Vagina (tissue), 2 donors: ENCODE measurements at regions not wholly inside any gene's neighbourhood (a gene's known extent, or its start where the extent isn't known, plus 50 kb on each side); places are given as distances from the start of the nearest gene placed in this dataset.
"Not testable (repeated sequence)": the region's sequence is repeated elsewhere in the genome, so short reads cannot be mapped to it uniquely, and the experiment has no call there.

Experiments
- DNase-seq, 2 donors: peaks; one replicate each; pipeline ENCODE4 v3.0.0-alpha.2; 2017; ENCODE audit errors: extremely low spot score in 2 of 2
- H3K27ac ChIP-seq: fragments of 200-600 bp; sonication (generic); one replicate; pipeline ENCODE4 v1.5.1; 2019
- H3K27me3 ChIP-seq: fragments of 200-600 bp; sonication (generic); one replicate; pipeline ENCODE4 v1.5.1; 2019
- H3K36me3 ChIP-seq, 2 donors: fragments of 200-600 bp; sonication (generic); one replicate each; pipeline ENCODE4 v1.5.1; 2017 to 2019
- H3K4me1 ChIP-seq: fragments of 200-600 bp; sonication (generic); one replicate; pipeline ENCODE4 v1.5.1; 2019
- H3K4me3 ChIP-seq, 2 donors: fragments of 200-600 bp; sonication (generic); 1 replicate in 1 of 2; 2 replicates in 1 of 2; pipeline ENCODE4 v1.5.1; 2016 to 2019
- H3K9me3 ChIP-seq: fragments of 200-600 bp; sonication (generic); one replicate; pipeline ENCODE4 v1.5.1; 2019
- intact Hi-C: fragments of 100-400 bp; cut with DNase I; formaldehyde crosslinking; loops from one replicate; pipeline ENCODE4 v1.15.1; 2023

DNA sequence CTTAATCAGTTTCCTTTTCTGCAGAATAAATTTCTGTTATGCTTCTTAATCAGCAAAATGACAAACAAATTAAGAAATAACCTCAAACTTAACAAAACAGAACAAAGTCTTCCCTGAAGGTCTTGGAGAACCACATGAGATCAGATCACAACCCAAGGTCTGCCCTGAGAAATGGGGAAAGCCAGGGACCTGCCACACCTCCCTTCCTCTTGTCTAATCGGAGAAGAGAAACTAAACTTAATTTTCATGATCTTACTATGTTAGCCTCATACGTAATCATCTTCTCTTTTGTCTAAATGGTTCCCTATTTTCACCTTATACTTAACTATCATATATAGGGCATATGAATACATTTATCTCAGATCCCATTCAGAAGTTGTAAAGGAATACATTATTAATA is 405.4 kb upstream of the SPATA31A3 start:
- intact Hi-C loops, H3K4me1 ChIP-seq: not testable (repeated sequence)

DNA sequence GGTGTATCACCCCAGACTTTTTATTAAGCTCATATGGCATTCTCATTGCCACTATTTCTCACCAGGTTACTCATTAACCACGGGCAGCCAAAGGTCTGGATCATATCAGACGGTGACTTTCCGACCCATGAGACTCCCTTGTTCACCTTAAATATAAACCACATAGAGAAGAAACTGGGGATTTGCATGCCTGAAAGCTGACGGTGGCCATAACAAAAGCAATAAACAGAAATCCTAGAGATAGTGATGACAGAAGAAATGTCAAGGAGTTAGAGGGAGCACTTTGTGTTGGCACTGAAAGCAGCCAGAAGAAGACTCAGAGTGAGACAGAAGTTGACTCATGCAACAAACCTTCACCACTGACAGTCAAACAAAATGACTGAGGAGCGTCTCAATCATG is 402.4 kb upstream of the SPATA31A3 start:
- intact Hi-C loops, H3K27me3 ChIP-seq, H3K27ac ChIP-seq, H3K4me1 ChIP-seq, H3K9me3 ChIP-seq, DNase-seq, H3K36me3 ChIP-seq, H3K4me3 ChIP-seq: not testable (repeated sequence)

More for the DNA sequence above, 405.4 kb upstream of the SPATA31A3 start:
- H3K27ac ChIP-seq, H3K27me3 ChIP-seq, DNase-seq, H3K4me3 ChIP-seq, H3K36me3 ChIP-seq, H3K9me3 ChIP-seq: not testable (repeated sequence)

DNA sequence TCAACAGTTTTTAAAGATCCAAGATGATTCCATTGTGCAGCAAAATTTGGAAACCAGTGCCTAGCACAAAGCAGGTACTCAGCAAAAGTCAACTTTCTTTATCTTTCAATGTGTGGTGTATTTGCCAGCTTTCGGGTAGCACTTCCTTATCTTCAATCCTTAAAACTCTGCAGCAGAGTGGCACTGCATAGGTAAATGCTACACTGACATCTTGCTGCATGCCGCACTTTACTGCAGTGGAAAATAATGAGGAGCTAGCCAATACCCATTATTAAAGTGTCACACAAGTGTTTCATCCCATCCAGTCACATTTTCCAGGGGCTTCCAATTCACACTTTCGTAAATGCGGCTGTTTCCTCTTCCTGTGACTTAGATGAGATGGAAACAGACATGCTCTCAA is 401.7 kb upstream of the SPATA31A3 start:
- H3K27me3 ChIP-seq, DNase-seq, H3K27ac ChIP-seq, H3K4me1 ChIP-seq, H3K36me3 ChIP-seq, H3K9me3 ChIP-seq, H3K4me3 ChIP-seq, intact Hi-C loops: not testable (repeated sequence)

DNA sequence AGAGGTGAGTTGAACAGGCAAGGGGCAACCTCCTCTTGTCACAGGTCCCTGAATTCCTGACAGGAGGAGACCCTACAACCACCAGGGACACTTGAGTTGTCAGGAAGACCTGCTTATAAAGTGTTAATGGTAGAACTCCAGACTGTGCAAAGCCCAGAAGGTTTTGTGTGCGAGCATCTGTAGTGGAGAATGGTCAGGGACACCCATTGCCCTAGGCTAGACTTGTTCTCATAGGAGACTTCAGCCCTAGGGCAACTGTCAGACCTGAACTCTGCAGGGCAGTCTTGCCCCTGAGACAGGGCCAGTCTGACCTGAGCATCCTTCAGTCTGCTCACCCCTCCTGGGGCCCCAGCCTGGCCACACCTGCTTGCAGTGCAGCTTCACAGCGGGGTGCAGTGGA is 377.3 kb upstream of the SPATA31A3 start:
- H3K27me3 ChIP-seq, H3K9me3 ChIP-seq, intact Hi-C loops, H3K4me3 ChIP-seq, H3K27ac ChIP-seq, DNase-seq, H3K36me3 ChIP-seq, H3K4me1 ChIP-seq: not testable (repeated sequence)

DNA sequence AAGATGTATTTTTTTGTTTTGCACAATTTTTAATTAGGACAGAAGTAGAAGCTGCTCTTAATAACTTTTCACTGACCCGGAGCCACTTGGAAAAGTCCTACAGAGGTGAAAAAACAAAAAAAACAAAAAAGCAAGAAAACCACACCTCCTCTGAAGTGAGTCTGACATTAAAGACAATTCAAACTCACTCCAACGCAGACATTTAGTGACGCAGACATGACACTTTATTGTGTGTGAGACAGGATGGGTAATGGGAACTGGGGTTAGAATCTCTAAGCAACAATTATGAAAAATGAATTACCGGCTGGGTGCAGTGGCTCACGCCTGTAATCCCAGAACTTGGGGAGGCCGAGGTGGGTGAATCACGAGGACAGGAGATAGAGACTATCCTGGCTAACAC is 370.0 kb upstream of the SPATA31A3 start:
- H3K36me3 ChIP-seq, DNase-seq, H3K27me3 ChIP-seq, H3K4me1 ChIP-seq, H3K27ac ChIP-seq, H3K4me3 ChIP-seq, intact Hi-C loops, H3K9me3 ChIP-seq: not testable (repeated sequence)

DNA sequence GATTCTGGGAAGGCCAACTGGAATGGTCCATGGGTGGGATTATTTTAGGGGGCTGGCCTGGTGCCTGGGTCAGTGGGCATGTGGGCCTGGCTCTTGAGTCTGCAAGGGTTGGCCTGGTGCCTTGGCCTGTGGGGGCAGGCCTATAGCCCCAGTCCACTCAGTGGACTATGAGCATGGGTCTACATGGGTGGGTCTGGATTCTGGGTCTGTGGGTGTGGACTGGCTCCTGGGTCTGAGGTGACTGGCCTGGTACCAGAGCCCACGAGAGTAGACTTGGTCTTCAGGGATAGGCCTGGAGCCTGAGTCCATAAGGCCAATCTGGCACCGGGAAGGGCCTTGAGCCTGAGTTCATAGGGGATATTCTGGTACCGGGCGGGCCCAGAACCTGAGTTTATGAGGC is 361.6 kb upstream of the SPATA31A3 start:
- intact Hi-C loops, H3K27ac ChIP-seq, H3K36me3 ChIP-seq, H3K27me3 ChIP-seq, H3K9me3 ChIP-seq, DNase-seq, H3K4me1 ChIP-seq, H3K4me3 ChIP-seq: not testable (repeated sequence)

DNA sequence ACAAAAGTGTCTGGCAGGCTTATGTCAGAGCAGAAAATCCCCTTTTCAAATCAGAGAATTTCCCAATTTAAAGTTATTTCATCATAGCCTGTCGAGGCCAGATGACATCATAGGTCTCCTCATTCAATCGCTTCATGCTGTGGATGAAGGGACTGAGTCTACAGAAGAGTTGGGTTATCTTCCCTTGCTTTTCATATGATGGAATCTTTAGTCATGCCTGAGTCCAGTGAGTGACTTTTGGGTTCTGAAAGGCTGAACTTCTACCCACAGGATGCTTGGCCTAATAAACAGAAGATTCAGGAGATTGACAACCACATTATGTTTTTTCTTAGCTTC is 357.0 kb upstream of the SPATA31A3 start:
- H3K4me1 ChIP-seq, H3K27me3 ChIP-seq, H3K27ac ChIP-seq, intact Hi-C loops, H3K4me3 ChIP-seq, H3K36me3 ChIP-seq, H3K9me3 ChIP-seq, DNase-seq: not testable (repeated sequence)

DNA sequence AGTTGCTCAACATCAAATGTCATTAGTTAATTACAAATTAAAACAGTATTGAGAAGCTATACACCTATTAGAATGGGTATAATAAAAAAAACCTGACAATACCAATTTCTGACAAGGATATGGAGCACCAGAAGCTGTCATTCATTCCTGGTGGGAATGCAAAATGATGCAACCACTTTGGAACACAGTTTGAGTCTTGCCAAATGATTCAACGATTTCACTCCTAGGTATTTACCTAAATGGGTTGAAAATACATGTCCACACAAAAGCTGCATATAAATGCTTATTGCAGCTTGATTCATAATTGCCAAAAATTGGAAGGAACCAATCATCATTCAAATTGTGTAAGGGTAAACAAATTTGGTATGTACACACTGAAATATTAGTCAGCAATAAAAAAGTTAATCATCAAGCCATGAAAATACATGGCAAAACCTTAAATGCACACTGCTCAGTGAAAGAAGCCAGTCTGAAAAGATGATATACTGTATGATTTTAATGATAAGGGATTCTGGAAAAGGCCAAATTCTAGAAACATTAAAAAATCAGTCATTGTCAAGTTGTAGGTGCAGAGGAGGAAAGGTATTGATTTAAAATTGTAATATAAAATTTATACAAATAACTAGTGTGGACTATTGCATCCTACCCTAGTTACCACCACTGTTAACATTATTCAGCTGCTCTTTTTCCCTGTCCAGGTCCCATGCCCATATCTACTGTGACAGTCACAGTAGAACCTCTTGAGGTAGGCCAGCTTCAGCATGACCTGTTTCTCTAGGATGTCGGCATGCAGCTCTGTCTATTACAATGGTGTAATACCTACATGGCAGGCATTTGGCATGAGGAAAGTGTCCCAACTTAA is 356.4 kb upstream of the SPATA31A3 start:
- H3K9me3 ChIP-seq, intact Hi-C loops, H3K4me3 ChIP-seq, H3K4me1 ChIP-seq, DNase-seq, H3K27ac ChIP-seq, H3K27me3 ChIP-seq, H3K36me3 ChIP-seq: not testable (repeated sequence)

DNA sequence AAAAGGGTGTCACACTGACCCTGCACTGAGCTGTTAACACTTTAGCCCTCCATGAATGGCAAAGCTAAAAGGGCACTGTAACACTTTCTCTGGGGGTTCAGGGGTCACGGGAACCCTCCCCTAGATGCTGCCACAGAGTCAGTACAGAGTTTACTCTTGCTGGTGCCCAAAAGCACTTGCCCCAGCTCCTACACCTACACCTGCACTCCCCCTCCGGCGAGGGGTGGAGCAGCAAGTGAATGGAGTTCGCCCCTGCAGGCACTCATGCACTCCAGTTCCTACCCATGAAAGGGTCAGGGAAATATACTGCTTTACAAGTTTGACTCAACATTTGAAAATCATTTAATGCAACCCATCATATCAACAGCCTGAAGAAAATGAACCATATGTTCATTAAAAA is 355.7 kb upstream of the SPATA31A3 start:
- H3K4me3 ChIP-seq, H3K9me3 ChIP-seq, H3K4me1 ChIP-seq, H3K36me3 ChIP-seq, DNase-seq, H3K27me3 ChIP-seq, intact Hi-C loops, H3K27ac ChIP-seq: not testable (repeated sequence)

DNA sequence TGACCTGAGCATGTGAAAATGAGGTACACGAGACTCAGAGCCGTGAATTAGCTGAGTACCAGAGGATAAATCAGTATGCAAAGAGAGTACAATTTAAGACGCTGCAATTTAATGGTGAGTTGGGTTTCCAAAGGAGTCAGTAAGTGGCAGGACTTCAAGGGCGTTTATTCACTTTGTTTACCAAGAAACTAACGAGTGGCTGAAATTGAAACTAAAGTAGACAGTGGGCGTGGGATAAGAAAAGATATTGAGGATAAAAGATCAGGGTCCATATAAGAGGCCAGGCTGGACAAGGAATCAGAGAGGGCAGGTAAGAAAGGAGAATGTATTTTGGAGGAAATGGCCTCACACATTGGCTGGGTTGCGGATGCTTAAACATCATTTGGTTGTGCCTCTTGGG is 346.9 kb upstream of the SPATA31A3 start:
- H3K9me3 ChIP-seq, intact Hi-C loops, H3K27ac ChIP-seq, H3K4me3 ChIP-seq, H3K36me3 ChIP-seq, DNase-seq, H3K27me3 ChIP-seq, H3K4me1 ChIP-seq: not testable (repeated sequence)

DNA sequence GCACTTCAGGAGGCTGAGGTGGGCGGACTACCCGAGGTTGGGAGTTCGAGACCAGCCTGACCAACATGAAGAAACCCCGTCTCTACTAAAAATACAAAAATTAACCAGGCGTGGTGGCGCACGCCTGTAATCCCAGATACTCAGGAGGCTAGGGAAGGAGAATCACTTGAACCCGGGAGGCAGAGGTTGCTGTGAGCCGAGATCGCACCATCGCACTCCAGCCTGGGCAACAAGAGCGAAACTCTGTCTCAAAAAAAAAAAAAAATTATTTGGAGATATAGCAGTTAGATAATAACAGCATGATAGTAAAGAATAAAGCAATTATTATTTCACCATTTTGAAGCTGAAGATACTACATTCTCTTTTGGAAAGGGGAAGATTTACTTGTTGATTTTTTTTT is 345.9 kb upstream of the SPATA31A3 start:
- H3K27me3 ChIP-seq, H3K36me3 ChIP-seq, H3K9me3 ChIP-seq, H3K4me3 ChIP-seq, intact Hi-C loops, H3K4me1 ChIP-seq, H3K27ac ChIP-seq, DNase-seq: not testable (repeated sequence)

DNA sequence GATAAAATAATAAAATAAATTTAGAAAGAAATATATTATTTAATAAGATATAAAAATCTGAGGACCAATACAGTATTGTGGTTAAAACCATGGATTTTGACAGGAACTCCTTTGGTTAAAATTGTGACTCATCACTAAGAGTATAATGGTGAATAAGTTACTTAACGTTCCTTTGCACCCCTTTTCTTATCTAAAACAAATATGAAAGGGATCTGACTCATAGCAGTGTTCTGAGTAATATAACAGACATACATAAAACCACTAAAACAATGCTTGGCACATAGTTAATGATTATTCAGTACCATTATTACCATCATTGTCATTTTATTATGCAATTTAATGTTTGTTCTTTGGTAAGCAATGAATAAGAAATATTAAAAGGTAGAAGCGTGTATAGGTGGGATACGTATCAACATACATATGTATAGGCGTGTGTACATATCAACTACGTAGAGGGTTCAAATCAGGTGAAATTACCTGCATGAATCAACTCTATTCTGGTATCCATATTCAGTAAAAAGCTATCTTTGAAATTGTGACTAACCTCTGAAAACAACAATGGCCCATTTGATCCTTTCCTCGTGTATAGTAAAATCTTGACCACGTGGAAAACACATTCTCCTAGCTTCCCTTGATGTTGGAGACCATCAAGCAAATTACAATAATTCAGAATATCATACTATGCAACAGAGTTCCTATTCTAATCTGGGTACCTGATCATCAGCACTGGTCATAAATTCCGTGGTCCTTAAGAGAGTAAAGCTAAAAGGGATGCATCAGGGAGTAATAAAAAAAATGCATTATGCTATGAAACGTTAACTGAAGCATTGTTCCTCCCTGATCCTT is 342.6 kb upstream of the SPATA31A3 start:
- intact Hi-C loops, H3K9me3 ChIP-seq, H3K27me3 ChIP-seq, H3K27ac ChIP-seq, H3K4me3 ChIP-seq, DNase-seq, H3K4me1 ChIP-seq, H3K36me3 ChIP-seq: not testable (repeated sequence)

DNA sequence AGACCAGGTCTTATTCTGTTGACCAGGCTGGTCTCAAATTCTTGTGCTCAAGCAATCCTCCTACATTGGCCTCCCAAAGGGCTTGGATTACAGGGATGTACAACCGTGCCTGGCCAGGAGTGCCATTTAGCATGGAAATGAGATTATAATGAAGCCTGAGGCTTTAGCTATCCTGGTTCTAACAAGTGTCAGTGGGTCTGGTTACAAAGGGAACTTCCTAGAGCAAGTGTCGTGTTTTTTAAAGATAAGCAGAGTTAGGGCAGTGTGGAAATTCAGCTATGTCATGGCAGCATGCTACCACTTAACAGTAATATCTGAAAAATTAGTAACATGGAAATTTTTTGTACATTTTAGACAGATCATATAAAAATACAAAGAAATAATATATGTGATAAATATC is 339.3 kb upstream of the SPATA31A3 start:
- H3K4me1 ChIP-seq, DNase-seq, intact Hi-C loops: not testable (repeated sequence)

DNA sequence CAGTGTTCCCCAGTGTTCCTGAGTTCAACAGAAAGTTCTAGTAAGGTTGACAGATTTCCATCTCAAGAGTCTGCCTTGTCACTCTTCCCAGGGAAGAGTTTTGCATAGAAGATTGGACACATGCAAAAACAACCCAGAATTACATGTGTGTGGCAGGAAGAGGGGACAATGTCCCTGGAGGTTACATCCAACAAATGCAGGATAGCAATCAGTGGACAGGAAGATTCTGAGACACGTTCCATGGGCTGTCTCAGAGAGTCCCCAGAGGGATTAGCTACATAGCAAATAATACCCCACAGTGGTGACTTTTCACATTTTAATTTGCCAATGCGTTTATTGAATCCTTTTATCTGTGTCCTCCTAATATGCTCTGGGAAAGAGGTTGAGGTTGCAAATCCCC is 321.1 kb upstream of the SPATA31A3 start:
- H3K27ac ChIP-seq, intact Hi-C loops, H3K36me3 ChIP-seq, H3K9me3 ChIP-seq, H3K27me3 ChIP-seq, H3K4me3 ChIP-seq, DNase-seq, H3K4me1 ChIP-seq: not testable (repeated sequence)

More for the DNA sequence above, 339.3 kb upstream of the SPATA31A3 start:
- not testable (repeated sequence) for H3K4me3 ChIP-seq, H3K9me3 ChIP-seq, H3K27me3 ChIP-seq, H3K27ac ChIP-seq, H3K36me3 ChIP-seq
